Activated CD4-positive, CD25-positive, alpha-beta regulatory T cell treated with anti-CD3 and anti-CD28 coated beads, Interleukin-2, amount 50 U/mL, for 72 hours (primary cell): ENCODE measurements at regions not wholly inside any gene's neighbourhood (a gene's known extent, or its start where the extent isn't known, plus 50 kb on each side); places are given as distances from the start of the nearest gene placed in this dataset.
"Not testable (repeated sequence)": the region's sequence is repeated elsewhere in the genome, so short reads cannot be mapped to it uniquely, and the experiment has no call there.

Experiments
- DNase-seq: peaks from one replicate; pipeline ENCODE4 v3.0.0; 2021

- DNase-seq, result no peak
These were observed 198.6 kb upstream of the PZP start for GRCh38 chr12:9406564-9407424.

DNA sequence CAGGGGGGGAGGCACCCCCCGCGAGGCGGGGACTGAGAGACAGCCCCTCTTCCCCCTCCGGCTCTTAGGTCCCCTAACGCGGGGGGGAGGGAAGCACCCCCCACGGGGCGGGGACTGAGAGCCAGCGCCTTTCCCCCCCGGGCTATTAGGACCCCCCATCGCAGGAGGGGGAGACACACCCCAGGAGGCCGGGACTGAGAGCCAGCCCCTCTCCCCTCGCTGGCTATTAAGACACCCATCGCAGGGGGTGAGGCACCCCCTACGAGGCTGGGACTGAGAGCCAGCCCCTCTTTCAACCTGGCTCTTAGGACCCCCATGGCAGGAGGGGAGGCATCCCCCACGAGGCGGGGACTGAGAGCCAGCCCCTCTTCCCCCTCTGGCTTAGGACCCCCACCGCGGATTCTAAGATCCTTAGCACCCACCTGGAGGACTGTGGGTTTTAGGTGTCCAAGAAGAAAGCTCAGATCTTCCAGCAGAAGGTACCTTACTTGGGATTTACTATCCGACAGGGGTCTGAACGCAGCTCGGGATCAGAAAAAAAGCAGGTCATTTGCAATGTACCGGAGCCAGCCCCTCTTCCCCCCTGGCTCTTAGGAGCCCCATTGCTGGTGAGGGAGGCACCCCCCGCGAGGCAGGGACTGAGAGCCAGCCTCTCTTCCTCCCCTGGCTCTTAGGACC lies 197.8 kb upstream of the PZP start:
- no peak for DNase-seq

- no peak for DNase-seq
These were observed 196.5 kb upstream of the PZP start for GRCh38 chr12:9404469-9405260.

DNA sequence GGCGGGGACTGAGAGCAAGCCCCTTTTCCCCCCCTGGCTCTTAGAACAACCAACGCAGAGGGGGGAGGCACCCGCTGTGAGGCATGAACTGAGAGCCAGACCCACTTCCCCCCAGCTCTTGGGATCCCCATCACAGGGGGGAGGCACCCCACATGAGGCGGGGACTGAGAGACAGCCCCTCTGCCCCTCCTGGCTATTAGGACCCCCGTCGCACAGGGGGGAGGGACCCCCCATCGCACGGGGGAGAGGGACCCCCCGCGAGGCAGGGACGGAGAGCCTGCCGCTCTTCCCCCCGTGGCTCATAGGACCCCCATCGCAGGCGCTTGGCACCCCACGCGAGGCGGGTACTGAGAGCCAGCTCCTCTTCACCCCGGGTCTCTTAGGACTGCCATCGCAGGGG lies 195.8 kb upstream of the PZP start:
- no peak for DNase-seq

DNA sequence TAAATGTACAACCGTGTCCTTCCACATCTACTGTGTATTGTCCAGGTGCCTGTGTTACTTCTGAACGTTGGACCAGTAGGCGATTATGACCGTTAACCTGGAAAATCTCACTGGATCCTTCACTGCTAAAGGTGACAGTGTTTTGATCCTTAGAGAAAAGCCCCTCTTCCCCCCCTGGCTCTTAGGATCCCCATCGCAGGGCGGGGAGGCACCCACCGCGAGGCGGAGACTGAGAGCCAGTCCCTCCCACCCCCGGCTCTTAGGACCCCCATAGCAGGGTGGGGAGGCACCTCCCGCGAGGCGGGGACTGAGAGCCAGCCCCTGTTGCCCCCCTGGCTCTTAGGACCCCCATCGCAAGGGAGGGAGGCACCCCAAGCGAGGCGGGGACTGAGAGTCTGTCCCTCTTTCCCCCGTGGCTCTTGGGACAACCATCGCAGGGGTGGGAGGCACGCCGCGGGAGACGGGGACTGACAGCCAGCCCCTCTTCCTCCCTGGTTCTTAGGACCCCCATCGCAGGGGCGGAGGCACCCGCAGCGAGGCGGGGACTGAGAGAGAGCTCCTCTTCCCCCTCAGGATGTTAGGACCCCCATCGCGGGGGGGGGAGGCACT lies 194.3 kb upstream of the PZP start:
- DNase-seq, result not testable (repeated sequence)

GRCh38 chr12:9396367-9396766 lies 188.2 kb upstream of the PZP start:
- DNase-seq, result not testable (repeated sequence)

DNA sequence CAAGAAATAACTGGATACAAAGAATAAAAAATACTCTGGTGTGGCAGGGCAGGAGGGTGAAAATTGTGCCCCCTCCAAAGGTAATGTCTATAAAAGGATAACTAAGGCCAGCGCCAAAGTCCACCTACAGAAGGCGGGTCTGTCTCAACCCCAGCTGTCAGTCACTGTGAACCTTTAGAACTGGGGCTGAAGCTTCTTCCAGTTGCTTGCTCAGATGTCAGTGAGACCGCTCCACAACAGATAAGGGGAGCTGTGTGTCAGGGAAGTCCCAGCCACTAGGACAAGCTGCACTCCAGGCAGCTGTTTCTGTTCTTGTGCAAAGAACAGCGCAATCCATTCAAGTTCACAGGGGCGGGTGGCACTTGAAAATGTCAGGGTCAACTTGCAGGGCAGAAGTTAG lies 187.0 kb upstream of the PZP start:
- not testable (repeated sequence) for DNase-seq

DNA sequence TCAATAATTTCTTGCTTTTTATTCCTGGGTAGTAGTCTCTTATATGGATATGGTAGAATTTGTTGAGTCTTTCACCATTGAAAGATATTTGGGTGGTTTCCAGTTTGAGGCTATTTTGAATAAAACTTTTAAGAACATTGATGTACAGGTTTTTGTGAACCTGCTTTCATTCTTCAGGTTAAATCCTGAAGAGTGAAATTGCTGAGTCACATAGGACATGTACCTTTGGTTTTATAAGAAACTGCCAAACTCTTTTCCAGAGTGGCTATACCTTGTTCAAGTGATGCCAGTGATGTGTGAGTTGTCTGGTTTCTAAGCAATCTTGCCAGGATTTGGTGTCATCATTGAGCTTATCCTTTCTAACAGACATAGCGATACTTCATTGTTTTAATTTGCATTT lies 184.6 kb upstream of the PZP start:
- DNase-seq, result no peak

- DNase-seq, result no peak
These were observed 183.6 kb upstream of the PZP start for GRCh38 chr12:9391815-9392214.

DNA sequence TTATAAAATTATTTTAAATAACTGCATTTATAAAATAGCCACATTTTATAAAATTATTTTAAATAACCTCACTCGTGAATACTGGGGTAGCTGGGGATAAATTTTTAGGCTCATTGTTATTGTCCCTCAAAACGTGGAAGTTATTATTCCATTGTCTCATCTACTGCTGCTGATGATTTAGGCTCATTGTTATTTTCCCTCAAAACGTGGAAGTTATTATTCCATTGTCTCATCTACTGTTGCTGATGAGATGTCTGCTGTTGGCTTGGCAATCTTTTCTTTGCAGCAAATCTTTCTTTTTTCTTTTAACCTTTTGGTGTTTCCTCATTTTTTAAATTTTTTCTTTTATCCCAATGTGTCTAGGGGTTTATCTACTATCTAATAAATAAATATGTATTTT lies 182.6 kb upstream of the PZP start:
- DNase-seq, result no peak

- no peak for DNase-seq
These were observed 181.6 kb upstream of the PZP start for GRCh38 chr12:9389796-9390195.

DNA sequence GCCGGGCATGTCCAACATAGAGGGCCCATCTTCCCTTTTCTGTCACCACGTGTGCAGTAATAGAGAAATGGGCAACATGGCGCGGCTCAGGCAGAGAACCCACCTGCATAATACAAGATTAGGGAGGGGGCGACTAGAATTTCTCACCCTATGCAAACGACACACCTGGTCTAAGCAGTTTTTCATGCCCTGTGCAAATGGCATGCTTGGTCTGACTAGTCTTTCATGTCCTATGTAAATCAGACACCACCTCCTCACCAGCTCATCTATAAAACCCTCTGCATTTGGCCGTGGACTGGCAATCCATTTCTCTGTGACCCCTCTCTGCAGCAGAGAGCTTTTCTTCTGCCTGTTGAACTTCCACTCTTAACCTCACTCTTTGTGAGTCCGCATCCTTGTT lies 180.2 kb upstream of the PZP start:
- DNase-seq, result no peak

DNA sequence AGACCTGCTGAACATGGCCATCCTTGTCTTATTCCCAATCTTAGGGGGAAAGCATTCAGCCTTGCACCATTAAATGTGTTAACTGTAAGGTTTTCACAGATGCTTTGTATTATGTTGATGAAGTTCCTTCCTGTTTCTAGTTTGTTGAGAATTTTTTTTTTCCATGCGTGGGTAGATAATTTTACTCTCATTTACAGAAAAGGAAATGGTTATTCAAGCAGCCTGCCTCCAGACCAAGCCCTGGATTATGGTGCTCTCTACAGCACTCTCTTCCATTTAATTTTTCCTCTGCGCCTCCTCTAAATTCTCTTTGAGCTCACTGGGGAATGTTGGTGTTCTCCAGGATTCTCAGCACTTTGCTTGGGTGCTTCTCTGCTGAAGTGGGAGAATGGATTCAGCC lies 179.3 kb upstream of the PZP start:
- no peak for DNase-seq

DNA sequence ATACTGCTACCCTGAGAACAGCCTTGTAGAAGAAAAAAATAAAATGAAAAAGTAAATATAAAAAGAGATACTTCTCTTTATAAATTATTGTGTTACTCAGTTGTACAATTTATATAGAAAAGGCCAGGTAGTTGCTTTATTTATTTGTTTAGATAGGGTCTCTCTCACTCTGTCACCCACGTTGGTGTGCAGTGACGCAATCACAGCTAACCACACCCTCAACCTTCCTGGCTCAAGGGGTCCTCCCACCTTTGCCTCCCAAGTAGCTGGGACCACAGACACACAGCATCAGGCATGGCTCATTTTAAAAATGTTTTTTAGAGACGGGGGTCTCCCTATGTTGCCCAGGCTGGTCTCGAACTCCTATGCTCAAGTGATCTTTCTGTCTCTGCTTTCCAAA lies 175.4 kb upstream of the PZP start:
- no peak for DNase-seq

- DNase-seq, result no peak
These were observed 173.4 kb upstream of the PZP start for GRCh38 chr12:9381619-9382018.

GRCh38 chr12:9380650-9381049 lies 172.5 kb upstream of the PZP start:
- DNase-seq, result no peak

DNA sequence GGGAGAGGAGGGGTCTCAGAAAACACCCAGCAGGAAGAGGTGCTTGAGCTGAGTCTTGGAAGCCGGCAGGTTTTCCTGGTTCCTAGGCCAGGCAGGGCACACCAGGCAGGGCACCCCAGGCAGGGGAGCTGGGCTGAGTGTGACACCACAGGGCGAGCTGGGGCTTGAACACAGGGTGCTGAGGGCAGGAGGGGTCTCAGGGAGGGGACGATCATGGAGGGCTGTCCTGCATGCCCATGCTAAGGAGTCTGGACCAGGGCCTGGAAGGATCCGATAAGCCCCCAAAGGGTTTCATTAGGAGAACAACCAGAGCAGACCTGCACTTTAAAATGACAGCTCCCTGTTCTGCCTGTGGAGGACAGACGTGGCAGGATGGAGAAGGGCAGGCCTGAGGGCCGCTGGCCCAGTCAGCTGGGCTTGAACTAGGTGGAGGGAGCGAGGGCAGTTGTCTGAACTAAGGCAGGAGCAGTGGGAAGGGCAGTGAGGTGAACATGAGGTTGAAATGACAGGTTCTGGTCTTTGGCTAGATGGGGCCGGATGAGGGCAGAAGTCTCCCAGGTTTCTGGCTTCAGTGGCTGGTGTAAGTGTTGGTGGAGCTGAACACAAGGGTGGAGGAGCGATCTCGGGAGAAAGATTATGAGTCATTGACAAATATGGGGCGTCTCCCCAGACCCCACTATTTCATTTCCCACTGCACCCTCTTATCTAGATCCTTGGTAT lies 171.0 kb upstream of the PZP start:
- no peak for DNase-seq

DNA sequence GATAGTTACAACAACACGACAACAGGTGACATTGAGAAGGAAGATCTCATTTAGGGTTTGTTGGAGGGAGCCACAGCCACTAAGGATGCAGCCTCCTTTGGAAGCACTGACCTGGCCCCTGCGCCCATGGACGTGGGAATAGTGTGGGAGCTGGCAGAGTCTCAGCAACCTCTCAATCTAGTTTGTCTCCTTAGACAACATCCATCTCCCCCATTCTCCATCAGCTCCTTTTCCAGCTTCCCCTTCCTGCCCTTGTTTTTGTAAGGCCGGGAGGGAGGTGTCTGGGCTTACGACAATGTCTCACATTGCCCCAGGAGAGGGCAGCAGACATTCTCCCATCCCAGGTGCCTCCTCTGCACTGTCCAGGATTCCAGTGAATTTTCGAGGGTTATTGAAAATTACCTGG lies 170.2 kb upstream of the PZP start:
- DNase-seq, result no peak

- no peak for DNase-seq
These were observed 164.0 kb upstream of the PZP start for GRCh38 chr12:9372202-9372601.

DNA sequence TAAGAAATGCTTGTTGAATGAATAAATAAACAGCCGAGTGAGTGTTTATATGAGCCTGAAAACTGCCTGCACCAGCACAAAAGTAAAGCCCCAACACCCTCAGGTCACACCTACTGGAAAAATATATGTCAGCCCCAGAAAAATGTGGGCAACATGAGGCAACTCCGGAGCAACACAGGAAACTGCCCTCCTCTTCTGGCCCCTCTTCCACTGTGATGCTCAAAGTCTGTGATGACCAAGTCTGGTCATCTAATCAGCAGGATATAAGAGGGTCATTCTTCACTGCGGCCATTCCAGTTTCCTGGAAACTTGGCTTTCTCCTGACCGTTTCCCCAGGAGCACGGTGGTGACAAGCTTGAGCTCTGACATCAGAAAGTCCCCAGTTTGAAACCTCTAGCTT lies 159.6 kb upstream of the PZP start:
- no peak for DNase-seq

DNA sequence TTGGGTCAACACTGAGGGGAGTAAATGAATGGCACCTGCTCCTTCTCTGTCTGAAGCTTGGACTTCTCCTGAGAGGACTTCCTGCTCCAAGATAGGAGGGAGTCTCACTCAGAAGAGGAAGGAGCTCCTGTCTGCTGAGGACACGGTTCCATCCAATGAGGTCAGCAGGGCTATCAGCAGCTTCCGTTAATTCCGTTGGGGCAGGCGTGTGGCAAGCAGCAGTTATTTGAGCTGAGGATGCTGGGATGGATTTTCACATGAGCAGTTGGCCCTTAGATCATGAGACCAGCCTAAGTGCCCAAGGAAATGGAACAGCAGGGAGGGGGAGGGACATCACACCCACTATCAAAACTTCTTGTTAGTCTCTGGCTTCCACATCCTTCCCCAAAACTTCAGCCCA lies 159.0 kb upstream of the PZP start:
- no peak for DNase-seq

- no peak for DNase-seq
These were observed 157.1 kb upstream of the PZP start for GRCh38 chr12:9365296-9365695.
